HPDE6-E6E7 (cell line): ENCODE measurements at regions not wholly inside any gene's neighbourhood (a gene's known extent, or its start where the extent isn't known, plus 50 kb on each side); places are given as distances from the start of the nearest gene placed in this dataset.
"Not testable (repeated sequence)": the region's sequence is repeated elsewhere in the genome, so short reads cannot be mapped to it uniquely, and the experiment has no call there.

ENCODE experiments used
- DNase-seq: peaks from one replicate; pipeline ENCODE4 v3.0.0; 2011; ENCODE audit warnings: missing footprints; ENCODE audit errors: extremely low spot score

DNA sequence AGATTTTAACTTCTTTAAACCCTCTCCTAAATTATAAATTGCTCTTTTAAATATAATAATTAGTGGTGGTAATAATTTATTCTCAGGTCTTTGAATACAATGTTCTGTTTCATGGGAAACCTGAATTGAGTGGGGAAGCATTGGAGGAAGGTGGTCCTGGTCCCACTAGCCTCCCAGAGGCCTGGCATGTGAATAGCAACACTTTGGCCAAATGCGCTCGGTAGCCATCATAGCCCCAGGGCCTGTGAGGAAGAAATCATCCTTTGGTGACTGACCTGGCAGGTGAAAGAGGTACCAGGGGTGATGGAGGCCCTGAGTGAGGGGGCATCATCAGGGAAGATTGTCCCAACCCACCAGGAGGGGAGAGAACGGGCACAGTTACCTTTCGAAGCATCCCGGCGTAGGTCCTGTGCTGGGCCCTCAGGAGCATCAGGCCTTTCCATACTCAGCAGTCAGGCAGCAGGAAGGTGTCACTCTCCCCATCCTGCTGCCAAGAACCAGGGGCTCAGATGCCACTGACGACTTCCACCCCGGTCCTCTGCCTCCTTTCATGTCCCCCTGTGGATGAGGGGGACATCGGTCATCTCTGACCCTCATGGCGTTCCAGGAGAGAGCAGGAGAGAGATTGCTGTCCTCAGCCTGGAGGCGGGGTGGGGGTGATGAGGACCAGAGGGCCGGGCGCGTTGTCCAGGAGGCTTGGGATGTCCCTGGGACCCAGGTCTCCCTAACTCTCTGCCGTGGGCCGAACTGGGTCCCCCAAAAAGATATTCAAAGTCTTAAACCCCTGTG, 78.6 kb upstream of the HPCAL1 start:
- DNase-seq = no peak

DNA sequence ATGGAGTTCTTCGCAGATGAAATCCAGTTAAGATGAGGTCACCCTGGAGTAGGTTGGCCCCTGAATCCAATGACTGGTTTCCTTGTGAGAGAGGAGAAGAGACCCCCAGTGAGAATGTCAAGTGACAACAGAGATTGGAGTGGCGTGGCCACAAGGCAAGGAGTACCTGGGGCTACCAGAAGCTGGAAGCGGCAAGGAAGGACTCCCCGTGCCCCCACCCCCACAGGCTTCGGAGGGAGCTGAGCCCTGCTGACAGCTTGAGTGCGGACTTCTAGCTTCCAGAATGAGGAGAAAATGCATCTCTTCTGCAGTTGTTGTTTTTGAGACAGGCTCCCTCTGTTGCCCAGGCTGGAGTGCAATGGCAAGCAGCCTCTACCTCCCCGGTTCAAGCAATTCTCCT, 78.0 kb upstream of the HPCAL1 start:
- no peak for DNase-seq

- no peak for DNase-seq
These were observed 77.2 kb upstream of the HPCAL1 start for GRCh38 chr2:10225291-10226037.

DNA sequence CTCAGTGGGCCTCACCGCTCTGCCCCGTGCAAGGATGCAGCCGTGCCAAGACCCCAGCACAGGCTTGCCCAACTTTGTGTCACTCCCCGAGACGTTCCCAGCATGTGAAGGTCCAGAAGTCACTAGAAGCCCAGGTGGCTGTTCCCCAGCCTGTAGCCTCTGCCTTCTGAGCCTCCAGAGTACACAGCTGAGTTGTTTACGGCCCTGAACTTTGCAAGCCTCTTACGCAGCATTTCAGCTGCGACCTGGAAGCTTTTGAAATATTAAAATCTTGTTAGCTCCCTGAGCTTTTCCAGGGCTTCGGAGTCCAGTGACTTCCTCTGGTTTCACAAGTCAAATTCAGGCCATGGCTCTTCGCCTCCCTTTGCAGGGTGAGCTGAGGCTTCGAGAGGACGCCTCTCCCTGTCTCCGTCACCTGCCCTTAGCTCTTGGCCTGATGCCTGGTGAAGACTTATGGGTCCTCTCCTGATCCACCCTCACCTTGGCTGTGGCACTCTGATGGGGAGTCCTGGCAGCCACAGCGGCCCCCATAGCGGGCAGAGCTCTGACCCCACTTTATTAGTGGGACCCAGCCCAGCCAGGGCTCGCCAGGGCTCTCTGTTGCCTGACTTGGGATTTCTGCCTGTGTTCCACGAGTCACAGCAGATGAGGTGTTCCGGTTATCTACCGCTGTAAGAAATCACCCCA, 76.5 kb upstream of the HPCAL1 start:
- no peak for DNase-seq

DNA sequence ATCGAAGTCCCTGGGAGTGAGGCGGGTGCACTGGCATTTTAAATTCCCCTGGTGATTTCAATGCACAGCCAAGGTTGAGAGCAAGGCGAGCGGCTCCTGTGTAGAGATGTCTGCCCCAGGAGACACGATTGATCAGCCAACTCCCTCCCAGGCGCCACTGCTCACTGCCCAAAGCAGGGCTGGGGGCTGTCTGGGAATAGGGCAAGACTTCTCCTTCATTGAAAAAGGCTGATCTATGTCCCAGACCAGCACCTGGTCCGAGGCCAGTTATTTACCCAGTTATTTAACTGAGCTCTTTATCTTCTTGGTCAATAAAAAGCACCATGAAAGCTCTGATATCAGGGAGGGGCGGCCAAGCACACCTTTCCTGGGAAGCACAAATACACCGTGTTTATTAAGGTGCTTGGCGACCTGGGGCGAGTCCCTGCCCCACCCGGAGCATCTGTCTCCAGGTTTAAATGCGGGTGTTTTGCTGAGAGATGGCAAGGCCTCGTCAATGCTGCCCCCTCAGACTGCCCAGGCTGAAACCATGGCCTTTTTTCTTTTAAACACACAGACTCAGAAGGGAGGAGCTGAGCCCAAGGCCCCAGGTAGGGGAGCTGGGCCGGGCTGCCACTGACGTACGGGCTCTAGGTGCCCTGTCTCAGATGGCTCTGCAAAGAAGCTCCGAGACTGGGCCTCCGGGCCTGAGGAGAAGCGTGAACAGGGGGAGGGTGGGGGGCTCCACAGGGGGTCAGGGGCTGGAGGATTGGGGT, 73.9 kb upstream of the HPCAL1 start:
- no peak for DNase-seq

GRCh38 chr2:10229462-10230099, 73.1 kb upstream of the HPCAL1 start:
- DNase-seq = no peak

DNA sequence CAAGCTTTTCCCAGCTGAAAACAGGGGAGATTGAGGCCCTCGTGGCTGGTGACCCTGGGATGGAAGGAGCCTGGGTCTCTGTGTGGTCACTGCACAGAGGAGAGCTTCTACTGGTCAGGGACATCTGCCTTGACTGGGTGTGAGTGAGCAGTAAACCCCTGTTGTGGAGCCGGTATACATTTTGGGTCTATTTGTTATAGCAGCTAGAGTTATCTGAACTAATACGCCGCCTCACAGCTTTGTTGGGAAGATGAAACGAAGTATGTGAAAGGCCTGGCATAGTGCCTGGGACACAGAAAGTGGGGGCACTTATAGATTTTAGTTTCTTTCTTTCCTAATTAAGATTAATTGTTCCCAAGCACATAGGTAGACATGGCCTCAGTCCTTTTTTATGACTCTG, 72.2 kb upstream of the HPCAL1 start:
- DNase-seq = no peak

GRCh38 chr2:10230921-10231320, 71.8 kb upstream of the HPCAL1 start:
- not testable (repeated sequence) for DNase-seq

DNA sequence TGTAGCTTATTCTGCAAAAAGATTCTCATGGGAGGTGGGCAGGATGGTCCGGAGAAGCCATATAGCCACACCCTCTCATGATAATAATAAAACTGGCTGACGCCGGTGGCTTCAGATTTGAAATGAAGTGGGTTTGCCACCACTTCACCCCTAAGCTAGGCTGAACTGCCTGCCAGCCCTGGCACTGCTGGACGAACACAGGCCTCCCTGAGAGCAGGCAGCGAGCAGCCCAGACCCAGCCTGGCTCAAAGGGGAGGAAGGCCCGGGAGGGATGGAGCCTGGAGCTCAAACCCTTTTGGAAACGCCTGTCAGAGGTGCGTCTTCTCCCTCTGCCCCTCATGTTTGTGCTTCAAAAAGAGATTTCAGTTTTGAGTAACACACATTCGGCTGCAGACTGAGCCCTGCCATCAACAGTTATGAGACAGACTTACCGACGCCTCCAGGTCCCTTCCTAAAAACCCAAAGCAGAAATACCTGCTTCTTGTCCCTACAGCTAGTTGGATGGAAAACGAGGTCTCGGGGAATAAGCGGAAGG, 71.1 kb upstream of the HPCAL1 start:
- DNase-seq = no peak

DNA sequence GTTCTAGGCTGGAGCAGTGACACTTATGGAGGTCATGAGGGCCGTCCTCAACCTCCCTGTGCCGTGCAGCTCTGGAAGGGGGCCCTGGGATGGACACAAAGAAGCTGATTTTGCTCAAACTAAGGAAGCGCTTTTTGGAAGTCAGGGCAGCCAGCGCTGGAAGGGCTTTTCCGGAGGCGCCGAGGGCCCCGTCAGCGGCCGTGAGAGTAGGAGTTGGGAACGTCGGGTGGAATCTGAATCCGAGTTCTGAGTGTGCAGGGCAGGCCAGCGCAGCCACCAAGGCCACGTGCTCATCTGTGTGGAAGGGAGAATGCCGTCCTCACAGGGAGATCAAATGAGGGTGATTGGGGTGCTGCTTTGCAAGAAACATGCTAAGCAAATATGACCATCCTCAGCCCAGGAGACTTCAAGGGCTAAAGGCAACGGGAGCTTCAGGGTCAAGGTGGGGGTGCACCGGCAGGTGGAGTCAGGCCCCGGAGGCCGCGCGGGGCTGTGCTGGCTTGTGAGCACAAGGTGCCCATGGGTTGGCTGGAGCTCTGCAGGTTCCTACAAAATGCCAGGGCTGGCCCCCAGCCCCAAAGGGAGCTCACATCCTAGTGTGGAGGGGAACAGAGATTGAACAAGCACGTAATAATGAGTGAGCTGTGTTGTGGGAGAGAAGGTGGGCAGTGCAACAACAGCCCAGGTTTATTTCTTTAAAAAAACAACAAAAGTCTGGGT, 70.4 kb upstream of the HPCAL1 start:
- no peak for DNase-seq

GRCh38 chr2:10233131-10234012, 69.3 kb upstream of the HPCAL1 start:
- no peak for DNase-seq

- DNase-seq = no peak
These were observed 68.7 kb upstream of the HPCAL1 start for GRCh38 chr2:10234013-10234306.

DNA sequence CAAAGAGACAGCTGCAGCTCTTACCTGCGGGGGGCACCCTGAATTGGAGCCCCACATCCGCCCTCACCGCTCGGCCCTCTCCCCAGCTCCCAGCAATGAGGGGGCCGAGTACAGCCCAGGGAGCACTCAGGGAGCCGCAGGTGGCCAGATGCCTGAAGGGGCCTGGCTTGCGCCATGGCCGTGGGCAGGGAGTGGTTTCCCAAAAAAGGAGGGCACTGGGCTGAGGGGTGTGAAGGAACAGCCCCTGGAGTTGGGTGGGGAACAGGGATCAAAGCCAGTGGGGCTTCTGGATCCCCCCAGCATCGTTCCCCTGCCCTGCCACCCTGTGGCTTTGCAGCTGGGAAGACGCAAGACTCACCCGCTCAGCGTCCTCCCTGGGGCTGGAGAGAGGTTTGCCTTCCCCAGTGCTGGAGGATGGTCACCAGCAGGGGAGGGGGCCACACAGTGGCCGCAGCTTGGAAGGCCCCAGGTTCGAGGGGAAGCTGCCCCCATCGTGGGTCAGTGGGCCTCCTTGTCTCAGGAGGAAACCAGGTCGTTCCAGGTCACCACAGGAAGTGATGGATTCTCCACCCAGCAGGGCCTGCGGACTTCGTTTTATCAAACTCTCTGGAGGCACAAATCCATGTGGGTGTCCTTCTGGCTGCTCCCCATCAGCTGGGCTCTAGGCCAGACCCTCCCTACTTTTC, 68.2 kb upstream of the HPCAL1 start:
- no peak for DNase-seq

DNA sequence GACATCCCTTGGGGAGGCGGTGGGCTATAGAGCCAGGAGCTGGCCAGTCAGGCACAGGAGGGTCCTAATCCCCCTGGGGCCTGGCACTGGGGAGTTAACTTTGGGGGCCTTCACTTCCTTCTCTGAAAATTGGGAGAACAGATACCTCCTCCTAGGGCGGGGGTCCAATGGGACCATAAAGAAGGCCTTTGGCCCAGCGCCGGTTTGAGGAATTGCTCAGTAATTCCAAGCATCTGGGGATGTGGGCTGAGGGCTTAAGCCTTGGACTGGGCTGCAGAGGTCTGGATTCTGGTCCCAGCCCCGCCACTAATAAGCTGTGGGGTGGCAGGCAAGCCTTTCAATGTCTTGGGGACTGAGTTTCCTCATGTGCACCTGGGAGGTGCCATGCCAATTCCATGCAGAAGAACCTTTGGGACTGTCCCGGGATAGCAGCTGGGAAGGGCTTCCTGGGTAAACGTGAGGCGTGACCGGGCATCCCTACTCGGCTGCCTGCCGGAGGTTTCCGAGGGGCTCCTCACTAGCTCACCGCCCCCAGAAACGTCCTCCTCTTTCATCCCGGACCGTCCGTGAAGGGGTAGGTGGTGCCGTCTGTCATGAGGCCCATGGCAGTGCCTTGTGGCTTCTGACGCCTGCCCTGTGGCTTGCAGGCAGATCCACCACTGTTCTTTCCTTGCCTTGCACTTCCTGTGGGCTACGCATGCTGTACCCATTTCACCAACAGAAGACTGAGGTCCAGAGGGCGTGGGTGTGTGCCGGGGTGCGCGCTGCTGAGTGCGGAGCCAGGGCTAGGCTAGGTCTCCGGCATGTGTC, 67.4 kb upstream of the HPCAL1 start:
- DNase-seq = no peak

DNA sequence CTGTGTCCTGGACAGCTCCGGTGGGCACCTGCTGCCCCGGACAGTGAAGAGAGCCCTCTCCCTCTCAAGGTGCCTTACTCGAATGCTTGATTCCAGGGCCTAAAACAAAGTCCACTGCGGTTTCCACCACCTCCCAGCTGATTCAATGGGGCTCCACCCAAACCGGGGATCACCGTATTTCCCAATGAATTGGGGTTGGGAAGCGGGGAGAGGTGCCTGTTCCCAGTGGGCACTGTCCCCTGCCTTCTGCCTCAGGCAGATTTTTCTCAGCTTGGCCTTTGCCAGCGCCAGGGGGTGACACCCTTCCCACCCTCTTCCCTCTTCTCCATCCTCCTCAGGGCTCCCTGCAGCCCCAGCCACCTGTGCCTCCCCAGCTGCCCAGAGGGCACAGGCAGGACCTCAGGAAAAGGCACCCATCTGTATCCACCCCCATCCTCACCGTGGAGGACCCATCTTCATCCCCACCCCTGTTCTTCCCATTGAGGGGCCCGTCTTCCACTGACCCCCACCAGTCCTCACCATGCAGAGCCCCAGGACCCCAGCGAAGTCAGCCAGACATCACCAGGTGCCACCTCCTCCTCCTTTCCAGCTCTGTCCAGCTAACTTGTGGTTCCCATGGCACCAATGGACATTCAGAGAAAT, 66.7 kb upstream of the HPCAL1 start:
- no peak for DNase-seq

DNA sequence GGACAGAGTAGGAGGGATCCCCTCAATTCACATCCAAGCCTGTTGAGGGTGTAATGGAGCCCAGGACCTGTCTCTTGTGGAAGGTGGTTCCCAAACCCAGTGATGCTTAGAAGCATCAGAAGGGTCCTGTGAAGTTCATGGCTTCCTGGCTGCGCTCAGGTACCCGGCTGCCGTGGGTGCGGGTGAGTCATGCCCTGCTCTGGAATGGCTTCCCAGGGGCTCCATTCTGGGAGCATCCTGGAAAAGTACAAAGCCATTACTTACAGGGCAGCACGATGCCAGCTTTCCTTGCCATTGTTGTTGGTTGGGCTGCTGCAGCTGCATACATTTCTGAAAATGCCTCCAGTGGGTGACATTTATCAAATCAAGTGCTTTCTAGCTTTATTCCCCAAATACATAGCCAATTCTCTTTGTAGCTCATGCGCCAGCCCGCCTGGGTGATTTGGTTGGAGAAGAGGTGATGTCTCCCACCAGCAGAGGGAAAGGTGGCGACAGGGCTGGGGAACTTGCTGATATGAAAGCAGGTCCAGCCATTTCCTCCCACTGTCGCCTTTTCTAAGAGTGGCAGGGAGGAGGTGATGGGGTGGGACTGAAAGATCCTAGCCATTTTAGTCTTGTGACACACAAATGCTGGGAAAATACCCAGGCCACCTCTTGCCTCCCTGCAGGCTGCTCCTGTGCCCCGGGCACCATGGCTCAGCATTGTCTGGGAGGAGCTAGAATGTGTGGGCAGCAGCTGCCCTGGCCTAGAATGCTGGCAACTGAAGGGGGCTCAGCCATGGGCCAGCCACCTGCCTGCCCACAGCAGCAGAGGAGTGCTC, 65.9 kb upstream of the HPCAL1 start:
- DNase-seq = no peak
